ENCODE measurements at regions not wholly inside any gene's neighbourhood (a gene's known extent, or its start where the extent isn't known, plus 50 kb on each side); places are given as distances from the start of the nearest gene placed in this dataset.

DNA sequence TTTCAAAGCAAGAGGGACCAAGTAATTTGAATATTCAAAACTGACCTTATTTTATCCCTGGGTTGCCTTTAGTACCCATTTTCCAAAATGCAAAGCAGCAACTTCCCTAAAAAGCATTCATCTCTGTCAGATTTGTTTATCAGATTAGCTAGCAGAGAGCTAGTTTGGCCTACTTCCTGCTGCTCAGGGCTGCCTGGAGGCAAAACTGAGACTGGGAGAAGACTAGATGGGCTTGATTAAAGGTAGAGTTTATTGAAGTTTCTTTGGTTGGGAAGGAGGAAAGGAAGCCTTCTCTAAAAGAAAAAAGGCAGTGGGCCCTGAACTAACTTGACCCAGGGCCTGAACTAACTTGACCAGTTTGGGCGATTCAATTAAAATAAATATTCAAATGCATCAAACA, 426.1 kb upstream of the FAM98A start:
- DNase-seq = no peak

DNA sequence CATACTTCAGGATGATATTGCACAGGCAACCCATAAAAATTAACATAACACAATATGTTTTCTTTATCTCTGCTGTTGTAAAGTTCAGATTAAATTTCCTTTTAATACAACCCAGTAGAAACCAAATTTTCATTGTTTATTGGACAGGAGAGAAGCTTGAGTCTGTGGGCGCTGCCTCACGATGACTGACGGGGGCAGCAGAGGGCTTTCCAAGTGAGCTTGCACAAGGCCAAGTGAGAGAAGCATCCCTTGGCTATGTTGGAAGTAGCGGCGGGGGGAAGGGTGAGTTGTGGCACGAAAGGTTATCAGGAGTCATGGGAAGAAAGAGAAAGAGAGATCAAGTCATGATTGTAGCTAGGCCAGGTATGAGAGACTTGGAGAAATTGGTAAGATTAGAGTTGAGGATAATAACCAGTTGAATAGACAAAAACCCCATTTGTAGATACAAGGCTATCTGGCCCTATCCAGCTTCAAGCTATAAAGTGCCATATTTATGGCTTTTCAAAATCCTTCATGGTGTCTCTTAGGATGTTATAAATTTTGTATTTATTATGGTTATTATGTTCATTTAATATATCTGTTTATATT, 413.7 kb upstream of the FAM98A start:
- DNase-seq = peak; percentile 6

DNA sequence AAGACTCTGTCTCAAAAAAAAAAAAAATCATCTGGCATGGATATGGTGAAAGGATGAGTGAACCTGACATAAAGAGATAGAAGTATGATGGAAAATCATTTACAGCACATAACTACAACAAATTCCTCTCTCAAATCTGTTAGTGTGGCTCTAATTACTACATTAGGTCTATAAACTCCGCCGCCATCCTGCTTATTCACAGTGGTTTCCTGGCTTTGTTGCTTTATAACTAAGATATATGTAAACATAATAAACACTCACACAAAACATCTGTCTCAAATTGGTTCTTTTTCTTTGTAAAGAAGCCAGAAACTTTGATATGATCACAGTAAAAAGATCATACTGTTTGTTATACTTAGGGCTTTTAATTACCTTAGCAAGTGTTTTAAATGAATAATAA, 412.6 kb upstream of the FAM98A start:
- DNase-seq = no peak

DNA sequence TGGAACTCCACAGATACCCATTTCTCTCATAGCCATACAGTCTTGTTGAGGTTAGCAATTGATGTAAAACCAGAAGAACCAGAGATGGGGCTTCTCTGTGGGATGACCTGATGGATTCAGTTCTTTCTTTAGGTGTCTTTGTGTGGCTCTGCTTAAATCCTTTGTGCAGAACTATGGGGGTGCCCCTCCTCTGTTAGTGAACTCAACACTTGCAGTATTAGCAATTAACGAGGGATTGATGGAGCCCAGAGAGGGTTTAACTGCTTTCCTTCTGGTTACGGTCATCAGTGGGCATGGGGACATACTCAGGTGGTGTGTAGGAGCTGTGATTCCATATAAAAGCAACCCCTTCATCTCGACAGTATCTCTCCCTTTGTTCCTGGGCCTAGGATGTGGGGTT, 406.8 kb upstream of the FAM98A start:
- no peak for DNase-seq

DNA sequence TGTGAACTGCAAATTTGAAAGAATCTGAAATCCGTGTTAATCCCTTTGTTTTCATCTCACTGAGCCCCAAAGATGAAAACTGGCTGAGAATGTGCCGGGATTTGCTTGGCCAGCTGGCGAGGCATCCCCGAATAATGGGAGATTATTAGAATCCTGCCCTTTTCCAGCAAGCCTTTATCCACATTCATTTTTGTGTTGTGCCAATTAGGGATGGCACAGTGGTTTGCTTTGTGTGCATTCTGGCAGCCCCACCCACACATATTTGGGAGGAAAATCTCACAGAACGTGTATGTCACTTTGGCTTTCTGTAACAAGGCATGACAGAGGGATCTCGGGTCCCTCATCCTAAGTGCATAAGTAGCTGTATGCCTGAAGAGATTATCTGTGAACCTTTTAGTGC, 405.8 kb upstream of the FAM98A start:
- no peak for DNase-seq

DNA sequence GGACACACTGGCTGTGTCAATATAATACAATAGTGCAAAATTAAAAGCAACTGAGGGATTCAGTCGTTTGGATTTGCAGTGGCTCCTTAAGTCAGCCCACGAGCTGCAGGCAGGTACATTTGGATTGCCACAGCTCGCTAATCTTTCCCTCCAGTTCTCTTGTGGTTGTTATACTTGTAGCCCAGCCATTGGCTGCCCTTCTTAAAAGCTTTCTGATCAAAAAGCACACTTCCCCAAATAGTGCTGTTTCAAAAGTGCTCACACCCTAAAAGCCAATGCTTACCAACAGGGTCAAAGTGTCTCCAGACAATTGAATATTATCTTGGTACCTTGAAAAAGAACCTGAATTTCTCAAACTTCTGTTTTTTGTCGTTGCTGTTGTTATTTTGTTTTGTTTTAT, 404.7 kb upstream of the FAM98A start:
- DNase-seq = no peak

DNA sequence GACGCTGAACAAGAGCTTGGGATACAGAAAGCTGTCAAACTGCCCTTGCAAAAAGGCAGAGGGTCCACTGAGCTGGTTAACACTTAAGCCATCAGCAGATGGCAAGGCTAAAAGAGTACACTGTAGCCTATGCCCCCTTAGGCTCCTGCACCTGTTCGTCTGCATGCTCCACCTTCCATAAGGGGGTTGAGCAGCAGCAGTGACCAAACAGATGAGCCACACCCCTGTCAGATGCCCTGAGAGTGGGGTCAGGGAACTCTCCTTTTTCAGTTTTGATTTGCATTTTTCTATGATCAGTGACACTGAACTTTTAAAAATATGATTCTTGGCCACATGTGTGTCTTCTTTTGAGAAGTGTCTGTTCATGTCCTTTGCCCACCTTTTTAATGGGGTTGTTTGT, 402.5 kb upstream of the FAM98A start:
- DNase-seq = no peak

DNA sequence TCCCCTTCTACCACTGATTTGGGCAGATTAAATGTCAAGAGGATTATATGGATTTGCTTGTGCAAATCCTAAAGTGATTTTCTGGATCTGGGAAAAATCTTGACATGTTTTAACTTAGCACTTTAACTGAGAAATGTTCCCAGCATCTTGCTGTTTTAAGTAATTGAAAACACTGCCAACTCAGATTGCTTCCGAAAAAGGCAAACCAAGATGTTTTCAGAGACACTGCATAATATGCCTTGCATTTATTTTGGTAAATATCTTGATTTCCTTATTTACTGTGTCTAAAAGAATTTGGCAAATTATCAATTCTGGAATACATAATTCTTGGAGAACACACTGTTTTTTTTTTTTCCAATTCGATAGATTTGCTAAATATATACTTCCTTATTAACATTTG, 385.0 kb upstream of the FAM98A start:
- DNase-seq = no peak

DNA sequence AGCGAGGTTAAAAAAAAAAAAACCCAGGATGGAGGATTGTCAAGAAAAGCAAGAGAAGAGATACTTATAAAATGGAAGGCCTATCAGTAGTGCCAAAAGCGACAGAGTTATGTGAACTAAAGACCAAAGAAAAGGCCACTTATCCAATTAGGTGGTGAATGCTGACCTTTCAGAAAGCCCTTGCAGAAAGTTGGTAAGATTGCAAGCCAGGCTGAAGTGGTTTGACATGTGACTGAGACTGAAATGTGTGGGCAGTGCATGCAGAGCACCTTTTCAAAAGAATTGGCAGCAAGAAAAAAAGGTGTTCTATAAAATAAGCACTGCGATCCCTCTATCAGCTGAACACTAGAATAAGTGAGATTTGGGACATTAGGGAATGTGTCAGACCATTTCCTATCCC, 379.4 kb upstream of the FAM98A start:
- DNase-seq = no peak

DNA sequence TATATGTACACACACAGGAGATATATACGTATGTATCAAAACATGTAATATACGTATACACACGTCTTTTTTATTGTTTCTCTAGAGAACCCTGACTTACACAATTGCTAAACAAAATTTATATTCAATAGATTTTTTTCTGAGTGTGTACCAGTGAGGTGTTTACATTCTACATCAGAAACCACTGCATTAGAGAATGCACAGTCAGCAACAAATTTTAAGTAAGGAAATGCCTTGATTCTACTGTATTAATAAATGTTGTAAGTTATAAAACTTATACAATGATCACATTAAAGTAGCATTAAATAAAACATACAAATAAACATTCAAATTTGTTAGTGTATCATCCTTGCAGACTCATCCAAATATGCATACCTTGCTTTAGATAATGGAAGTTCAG, 376.4 kb upstream of the FAM98A start:
- no peak for DNase-seq

DNA sequence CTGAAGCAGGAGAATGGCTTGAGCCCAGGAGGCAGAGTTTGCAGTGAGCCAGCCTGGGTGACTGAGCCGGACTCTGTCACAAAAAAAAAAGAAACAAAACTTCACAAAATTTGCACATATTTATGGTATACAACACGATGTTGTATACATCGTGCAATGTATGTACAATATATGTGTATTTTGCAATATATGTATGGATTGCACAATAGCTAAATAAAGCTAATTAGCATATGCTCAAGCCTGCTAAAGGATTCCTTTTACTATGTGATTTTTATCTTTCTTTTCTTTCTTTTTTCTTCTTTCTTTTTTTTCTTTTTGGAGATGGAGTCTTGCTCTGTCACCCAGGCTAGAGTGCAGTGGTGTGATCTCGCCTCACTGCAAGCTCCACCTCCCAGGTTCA, 368.0 kb upstream of the FAM98A start:
- no peak for DNase-seq

DNA sequence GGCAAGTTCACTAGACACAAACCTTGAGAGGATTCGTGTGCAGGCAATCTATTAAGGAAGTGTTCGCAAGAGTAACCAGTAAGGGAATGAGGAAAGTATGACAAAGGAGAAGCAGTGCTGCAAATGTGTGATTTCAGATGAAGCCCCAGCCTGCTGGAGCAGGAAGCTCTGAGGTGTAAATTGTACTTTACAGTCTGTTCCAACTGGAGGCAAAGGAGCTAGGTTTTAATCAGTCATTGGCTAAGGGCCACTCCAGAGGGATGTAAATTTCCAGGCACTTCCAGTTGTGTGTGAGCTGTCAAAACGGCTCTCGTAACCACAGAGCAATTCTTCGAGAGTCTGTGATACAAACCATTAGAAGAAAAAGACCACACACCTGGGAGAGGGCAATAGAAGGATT, 359.5 kb upstream of the FAM98A start:
- DNase-seq = no peak

DNA sequence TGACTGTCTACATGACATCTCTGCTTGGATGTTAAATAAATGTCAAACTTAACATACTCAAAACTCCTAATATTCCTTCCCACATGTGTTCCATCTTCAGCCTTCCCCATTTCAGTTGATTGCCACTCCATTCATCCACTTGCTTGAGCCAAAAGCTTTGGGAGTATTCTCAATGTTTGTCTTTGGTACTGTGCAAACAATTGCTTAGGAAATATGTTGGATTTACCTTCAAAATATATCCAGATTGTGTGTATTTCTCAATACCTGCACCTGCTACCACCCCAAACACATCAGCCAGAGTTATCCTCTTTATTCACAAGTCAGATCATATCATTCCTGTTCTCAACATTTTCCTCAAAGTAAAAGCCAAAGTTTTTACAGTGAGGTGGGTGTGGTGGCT, 350.3 kb upstream of the FAM98A start:
- DNase-seq = no peak

DNA sequence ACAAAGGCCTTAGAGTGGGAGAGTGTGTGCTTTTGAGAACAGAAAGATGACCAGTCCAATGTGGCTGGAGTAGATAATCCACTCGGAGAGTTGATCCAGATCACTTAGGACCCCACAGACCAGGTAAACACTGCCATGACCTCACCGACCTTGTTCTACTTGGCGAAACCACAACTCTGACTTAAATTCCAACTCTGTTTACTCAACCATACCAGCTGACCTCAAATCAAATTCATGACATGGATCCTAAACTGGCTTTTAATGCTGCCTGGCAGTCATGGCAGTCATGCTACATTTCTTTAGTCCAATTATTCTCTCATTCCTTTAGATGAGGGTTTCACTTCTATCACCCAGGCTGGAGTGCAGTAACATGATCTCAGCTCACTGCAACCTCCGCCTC, 347.1 kb upstream of the FAM98A start:
- no peak for DNase-seq

DNA sequence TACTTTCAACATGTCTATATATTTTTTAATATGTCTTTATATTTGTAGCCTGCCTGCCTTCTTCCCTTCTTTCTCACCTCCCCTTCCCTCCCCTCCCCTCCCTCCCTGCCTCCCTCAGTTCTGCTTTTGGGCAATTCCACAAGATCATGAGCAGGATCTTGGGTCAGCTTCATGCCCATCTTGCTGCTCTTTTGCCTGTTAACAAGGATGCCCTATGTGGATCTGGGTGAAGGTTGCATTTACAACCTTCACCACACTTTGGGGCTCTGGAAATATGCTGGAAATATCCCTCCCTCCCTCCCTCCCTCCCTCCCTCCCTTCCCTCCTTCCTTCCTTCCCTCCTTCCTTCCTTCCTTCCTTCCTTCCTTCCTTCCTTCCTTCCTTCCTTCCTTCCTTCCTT, 334.1 kb upstream of the FAM98A start:
- no peak for DNase-seq

DNA sequence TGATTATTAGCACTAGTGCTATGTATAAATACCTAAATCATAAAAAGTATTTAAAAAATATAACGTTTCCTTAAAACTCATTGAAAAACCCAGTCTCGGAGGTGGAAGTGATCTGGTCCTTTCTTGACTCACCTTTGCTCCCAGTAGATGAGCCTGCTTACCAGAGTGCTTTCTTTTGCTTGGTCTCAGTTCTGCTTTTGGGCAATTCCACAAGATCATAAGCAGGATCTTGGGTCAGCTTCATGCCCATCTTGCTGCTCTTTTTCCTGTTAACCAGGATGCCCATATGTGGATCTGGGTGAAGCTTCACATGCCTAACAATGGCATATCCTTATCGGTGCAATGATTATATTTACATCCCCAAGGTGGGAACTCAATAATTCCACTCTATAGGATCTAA, 332.1 kb upstream of the FAM98A start:
- DNase-seq = no peak

DNA sequence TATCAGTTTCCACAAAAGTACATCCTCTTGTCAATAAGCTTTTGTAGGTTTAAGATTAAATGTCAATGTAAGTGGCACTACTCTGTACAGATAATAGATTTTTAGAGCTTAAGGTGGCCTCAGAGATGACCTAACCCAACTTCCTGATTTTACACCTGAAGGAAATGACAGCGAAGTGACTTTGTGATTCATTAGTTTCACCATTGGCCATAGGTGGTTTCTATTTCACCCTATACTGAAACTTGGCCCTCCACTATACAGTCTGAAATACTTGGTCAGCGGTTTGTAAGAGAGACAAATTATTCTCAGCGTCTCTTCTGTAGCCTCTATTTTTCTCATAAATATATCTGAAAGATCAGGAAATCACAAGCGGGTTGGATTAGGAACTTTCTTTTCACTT, 330.4 kb upstream of the FAM98A start:
- DNase-seq = no peak

DNA sequence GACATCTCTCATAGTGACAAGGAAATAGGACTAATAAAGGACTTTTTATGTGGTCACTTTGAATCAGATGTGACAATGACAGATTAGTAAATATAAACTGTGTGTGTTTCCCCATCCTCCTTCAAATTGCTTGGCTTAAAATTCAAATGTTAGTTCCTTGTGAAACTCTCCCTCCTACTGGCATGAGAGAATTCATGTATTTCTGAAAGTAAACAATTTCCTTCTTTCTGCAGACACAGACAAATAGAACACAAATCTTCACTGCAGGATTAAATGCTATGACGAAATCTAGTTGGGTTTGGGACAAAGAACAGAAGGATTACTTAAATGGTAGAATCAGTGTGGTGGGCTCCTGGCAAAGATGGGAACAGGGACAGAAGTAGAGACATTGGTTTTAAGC, 328.7 kb upstream of the FAM98A start:
- no peak for DNase-seq

DNA sequence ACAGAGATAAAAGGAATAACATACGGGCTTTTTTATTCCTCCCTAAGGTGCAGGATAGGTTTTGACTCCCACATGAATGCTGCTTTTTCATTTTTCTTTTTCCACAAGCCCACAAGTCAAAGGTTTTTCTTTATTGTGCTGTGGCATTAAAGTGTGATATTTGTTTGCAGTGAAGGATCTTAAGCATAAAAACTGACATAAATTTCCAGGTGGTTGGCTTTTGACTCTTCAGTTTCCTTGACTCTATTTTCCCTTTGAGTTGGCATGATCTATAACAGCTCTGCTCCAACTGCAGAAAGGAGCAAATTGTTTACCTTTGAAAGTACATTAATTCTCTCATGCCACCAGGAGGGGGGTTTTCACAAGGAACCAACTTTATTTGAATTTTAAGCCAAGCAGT, 326.2 kb upstream of the FAM98A start:
- DNase-seq = no peak

DNA sequence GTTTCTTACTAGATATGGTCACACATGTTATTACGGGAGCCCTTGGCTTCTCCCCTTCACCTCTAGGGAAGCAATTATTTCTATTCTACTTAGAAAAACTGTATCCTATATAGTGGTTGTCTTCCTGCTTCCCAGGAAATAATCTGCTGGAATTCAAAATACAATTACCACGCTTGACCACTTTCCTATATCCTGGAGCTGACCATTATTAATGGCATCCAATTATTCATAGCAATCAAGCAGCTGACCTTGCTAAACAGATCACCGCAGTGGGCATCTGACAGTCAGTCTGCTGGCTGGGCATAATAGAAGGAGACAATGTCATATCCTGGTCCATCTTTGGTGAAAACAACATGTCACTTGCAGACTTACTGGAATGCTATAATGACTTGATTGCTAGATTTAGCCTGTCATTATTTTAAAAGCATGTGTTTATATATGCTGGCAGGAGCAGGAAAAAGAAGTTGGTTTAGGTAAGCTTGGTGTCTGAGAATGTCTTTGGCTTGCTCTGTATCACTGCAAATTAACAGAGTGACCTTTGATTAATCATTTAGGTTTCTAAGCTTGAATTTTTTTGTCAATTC, 325.6 kb upstream of the FAM98A start:
- no peak for DNase-seq

DNA sequence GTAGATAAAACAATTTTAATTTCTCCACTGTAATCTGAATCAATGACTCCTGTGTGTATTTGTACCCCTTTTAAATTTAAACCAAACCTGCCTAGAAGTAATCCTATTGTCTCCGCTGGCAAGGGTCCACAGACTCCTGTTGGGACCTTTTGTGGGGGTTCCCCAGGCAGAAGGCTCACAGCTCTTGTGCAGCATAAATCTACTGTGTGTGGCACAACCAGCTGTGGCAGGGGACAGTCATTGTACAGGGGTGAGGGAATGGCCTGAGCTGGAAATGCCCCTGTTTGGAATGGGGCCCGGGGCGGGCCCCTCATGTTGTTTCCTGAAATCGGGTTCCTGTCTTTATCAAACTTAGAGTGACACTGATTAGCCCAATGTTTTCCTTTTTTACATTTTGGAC, 318.2 kb upstream of the FAM98A start:
- no peak for DNase-seq

DNA sequence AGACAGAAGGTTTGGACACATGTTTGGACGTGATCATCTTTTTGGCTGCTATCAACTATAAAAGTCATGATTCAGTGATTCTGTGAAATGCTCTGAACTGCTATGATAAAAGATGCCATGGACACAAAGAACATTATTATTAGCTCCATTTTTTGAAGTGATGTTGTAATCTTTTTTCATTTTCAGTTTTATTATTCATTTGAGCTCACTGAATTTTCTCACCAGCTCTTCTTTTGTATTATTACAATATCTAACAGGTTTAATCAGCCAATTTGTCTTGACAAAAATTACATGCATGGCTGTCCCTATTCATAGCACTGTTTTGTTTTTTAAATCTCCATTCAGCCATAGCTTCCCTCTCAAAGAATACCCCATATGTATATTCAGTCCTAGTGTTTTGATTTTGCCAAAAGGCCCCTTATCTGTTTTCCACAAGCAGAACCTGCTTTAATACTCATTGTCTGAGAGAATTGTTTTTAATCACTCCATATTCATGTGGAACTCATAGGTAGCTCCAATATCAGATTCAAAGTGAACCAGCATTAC, 314.0 kb upstream of the FAM98A start:
- DNase-seq = no peak

DNA sequence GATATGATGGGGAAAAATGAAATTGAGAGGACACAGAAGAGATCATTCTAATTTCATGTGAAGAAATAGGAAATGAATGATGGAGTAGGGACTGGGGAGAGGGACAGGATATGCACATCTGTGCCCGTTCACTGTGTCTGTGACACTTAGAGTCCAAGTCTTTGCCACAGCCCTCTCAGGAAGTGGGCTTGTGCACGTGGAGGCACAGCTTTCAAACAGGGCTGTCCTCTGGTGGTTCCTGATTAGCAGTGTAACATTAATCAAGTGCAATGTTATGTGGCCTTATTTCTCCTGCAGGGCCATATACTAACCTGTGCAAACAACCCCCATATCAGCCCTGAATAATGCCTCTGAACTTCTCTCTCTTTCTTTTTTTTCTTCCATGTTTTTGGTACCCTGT, 312.2 kb upstream of the FAM98A start:
- no peak for DNase-seq

DNA sequence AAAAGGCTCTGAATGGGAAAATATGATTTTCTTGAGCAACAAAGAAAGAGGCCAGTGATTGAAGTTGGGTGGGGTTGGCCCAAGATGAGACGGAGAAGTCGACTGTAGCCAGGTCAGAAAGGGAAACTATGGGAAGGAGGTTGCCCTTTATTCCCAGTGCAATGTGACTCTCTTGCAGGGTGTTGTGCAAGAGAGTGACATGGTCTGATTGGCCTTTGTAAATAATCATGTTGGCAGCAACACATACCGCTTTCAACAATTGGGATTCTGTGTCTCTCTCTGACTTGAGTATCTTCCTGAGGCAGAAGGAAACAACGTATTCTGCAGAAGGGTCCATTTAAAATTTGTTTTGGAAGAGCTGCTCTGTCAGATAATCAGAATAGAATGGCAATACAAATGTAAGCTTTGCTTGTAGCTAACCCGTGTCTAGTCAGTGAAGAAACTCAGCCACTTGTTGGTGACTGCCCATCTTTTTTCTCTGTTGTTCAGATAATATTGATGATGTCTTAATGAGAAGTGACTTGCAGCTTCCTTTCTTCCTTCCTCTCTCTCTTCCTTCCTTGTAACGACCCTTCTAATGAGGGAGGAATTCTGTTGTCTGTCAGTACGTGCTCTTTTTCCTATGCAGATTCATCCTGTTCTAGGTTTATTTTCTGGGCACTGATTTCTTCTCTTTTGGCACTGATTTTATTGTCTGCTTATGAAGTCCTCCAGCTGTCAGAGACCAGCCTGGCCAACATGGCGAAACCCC, 311.0 kb upstream of the FAM98A start:
- DNase-seq = no peak

DNA sequence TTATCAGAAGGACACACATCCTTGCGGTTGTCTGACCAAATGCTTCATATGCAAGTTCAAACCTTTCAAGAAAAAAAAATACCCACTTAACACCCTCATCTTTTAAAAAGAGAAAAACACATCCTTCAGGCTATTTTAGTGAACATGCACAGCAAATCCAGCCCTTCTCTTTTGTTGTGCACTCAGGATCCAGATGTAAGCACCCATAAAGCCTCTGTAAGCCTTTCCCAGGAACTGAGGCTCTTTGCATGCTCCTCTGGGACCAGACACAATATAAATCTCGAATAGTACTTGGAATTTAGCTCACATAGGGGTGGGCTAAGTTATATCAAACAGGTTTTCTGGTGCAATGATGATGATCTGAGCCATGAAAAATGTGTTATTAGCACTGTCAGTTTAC, 308.8 kb upstream of the FAM98A start:
- DNase-seq = no peak
